H54 (cell line): ENCODE measurements at regions not wholly inside any gene's neighbourhood (a gene's known extent, or its start where the extent isn't known, plus 50 kb on each side); places are given as distances from the start of the nearest gene placed in this dataset.

ENCODE experiments used
- DNase-seq: peaks from one replicate; pipeline ENCODE4 v3.0.0; 2011; ENCODE audit warnings: low spot score, mixed read lengths; ENCODE audit not compliant: insufficient read length
- FAIRE-seq: peaks from 3 replicates; lab custom pipeline; 2011; peaks lifted over from hg19 to GRCh38; lab: Jason Lieb, UNC
- POLR2A ChIP-seq: IDR thresholded peaks from 2 replicates; pipeline ENCODE4 v1.6.1; 2011; ENCODE audit warnings: low read depth, mild to moderate bottlenecking, low read length

DNA sequence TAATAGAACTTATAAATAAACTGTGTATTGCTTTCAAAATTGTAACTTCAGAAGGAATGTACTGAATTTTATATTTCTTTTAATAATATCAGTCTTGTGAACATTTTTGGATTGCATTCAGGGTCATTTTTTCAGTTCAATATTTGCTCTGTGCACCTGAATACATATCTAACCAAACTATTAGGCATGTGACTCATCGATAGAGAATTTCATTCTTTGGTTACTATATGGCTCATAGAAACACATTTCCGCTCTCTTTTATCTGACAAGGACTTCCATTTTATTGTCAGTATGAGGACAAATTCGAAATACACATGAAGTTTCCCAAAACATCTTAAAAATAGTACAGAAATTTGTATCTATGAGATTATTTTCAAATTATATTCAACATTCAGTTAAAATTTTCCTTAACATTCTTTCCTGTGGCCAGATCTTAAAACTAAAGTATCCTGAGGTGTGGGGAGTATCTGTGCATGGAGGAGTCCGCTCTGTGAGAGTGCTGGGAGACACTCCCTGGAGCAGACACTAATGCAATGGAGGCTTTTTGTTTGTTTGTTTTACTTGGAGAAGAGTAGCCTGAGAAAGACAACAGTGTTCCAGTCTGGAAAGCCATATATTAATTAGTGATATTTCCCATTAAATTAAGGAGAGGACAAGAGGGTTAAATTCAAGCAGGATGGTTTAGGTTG lies 483.6 kb downstream of the PCDH20 start:
- no peak for DNase-seq
- no peak for FAIRE-seq
- no peak for TF ChIP-seq POLR2A

GRCh38 chr13:60925686-60926085 lies 490.0 kb downstream of the PCDH20 start:
- no peak for DNase-seq
- no peak for TF ChIP-seq POLR2A
- no peak for FAIRE-seq

DNA sequence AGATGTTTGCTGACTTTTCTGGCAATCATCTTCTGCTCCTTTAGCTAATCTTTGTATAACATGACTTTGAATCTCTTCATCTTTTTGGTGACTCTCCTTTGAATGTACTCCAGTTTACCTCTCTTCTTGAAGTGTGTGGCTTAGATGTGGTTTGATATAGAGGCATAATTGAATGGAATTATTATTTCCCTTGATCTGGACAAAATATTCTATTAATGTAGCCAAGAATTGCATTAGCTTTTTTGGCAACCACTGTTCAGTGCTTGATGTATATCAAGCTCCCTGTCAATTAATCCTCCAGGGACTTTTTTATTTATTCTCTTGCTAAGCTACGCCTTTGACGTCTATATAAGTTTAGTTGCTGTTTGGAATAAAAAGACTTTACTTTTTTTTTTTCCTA lies 490.8 kb downstream of the PCDH20 start:
- TF ChIP-seq POLR2A: no peak
- FAIRE-seq (no peak), DNase-seq (no peak)

DNA sequence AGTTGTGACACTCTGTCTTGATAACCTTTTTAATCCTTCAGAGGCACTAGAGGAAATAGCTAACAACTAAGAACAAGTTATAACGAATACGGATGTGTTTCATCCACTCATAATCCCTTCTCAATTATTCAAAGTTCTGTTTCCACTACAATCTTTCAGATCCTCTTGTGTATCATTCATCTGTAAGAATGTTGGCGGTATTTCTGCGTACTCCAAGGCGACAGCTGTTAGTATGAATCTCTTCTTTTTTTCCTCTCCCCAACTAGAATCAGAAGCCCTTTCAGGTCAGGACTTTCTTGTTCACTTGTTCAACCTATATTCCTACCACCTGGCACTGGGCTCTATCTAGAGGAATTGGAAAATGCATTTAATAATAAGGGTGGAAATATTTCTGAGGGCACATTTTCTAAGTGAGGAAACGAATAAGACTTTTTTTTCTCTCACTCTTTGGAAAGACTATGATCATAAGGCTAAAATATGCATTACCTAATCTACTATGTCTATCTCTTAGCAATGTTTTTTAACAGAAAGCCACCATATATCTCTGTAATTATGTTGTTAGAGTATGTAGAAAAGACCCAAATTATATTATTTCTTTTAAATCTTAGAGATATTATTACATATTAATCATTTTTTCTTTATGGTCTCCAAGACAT lies 492.9 kb downstream of the PCDH20 start:
- no peak for DNase-seq
- TF ChIP-seq POLR2A: no peak
- FAIRE-seq: no peak

GRCh38 chr13:60893801-60894200 lies 496.8 kb downstream of the TDRD3 start:
- DNase-seq (no peak), FAIRE-seq (no peak)
- TF ChIP-seq POLR2A: no peak

DNA sequence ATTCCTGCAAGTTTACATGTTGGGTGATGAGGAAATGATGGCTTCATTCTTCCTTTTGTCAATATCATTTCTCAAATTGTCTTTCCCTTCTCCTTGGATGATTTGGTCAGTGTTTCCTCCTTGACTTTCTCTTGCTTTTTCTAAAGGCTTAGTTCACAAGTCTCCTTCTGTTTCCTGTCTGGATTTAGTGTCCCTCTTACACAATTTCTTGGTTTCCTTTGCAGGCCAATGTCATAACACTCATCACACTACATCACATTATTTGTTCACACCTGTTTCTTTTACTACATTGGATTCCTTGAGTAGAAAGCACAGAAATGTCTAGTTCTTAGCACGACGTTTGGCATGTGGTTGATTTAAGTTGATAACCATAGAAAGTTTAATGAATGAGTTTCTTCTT lies 490.7 kb downstream of the TDRD3 start:
- DNase-seq (no peak), FAIRE-seq (no peak)
- TF ChIP-seq POLR2A: no peak

DNA sequence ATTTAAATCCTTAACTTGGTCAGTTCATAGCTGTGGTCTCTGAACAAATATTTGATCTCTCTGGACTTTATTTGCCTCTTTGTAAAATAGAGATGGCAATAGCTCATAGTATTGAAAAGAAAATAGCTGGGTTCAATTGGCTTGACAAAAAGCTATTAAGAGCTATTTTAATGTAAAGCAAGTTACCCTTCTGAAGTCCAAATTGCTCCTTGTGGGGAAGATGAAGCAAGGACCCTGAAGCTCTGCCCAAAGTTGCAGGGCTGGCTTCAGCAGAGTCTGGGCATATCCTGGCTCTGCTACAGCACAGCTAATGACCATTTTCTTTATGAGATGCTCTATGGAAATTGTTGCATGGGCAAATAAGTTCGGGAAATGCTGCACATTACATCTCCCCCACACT lies 484.5 kb downstream of the TDRD3 start:
- TF ChIP-seq POLR2A: no peak
- FAIRE-seq: no peak
- DNase-seq: no peak

DNA sequence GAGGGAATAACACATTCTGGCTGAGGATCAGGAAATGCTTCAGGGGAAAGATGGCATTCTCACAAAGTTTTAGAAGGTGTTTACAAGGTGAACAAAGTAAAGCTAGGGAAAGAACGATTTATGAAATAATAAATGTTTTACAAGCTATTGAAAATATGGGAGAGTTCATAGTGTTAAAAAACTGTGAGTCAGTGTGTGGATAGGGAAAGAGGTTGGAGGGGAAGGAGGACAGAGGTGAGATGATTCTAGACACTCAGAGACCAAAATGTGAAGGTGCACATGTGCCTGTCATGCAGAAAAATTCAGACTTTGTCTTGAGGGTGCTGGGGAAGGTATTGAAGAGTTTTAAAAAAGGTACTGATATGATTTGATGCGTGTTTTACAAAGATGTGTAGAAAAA lies 476.1 kb downstream of the TDRD3 start:
- TF ChIP-seq POLR2A: no peak
- no peak for FAIRE-seq
- no peak for DNase-seq

- TF ChIP-seq POLR2A: no peak
- no peak for DNase-seq
- FAIRE-seq: no peak
These were observed 473.1 kb downstream of the TDRD3 start for GRCh38 chr13:60869941-60870613.

GRCh38 chr13:60869225-60869624 lies 472.2 kb downstream of the TDRD3 start:
- FAIRE-seq: no peak
- no peak for TF ChIP-seq POLR2A
- no peak for DNase-seq

- no peak for DNase-seq
- TF ChIP-seq POLR2A: no peak
- no peak for FAIRE-seq
These were observed 465.0 kb downstream of the TDRD3 start for GRCh38 chr13:60862036-60862435.

GRCh38 chr13:60857698-60858097 lies 460.7 kb downstream of the TDRD3 start:
- TF ChIP-seq POLR2A: no peak
- FAIRE-seq (no peak), DNase-seq (no peak)

DNA sequence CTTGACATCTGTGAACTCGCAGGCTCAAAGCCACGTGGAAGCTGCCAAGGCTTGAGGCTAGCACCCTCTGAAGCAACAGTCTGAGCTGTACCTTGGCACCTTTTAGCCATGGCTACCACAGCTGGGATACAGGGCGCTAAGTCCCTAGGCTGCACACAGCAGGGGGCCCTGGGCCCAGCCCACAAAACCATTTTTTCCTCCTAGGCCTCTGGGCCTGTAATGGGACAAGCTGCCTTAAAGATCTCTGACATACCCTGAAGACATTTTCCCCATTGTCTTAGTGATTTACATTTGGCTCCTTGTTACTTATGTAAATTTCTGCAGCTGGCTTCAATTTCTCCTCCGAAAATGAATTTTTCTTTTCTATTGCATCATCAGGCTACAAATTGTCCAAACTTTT lies 455.9 kb downstream of the TDRD3 start:
- no peak for DNase-seq
- no peak for TF ChIP-seq POLR2A
- FAIRE-seq: no peak

- no peak for FAIRE-seq
- no peak for TF ChIP-seq POLR2A
- no peak for DNase-seq
These were observed 454.4 kb downstream of the TDRD3 start for GRCh38 chr13:60851378-60851777.
